OCI-LY3 (cell line): ENCODE measurements at regions not wholly inside any gene's neighbourhood (a gene's known extent, or its start where the extent isn't known, plus 50 kb on each side); places are given as distances from the start of the nearest gene placed in this dataset.

ENCODE experiments used
- H2AFZ ChIP-seq: fragments of 200-600, 300-600 bp; shearing (Covaris generic); 2 replicates; pipeline ENCODE4 v1.6.0; 2014; ENCODE audit warnings: antibody characterized with exemption, low read depth, low read length
- H3K27ac ChIP-seq: fragments of 200-600, 300-600 bp; sonication (generic); 2 replicates; pipeline ENCODE4 v1.5.1; 2014; ENCODE audit warnings: mild to moderate bottlenecking, low read length, moderate library complexity, mixed read lengths
- H3K27me3 ChIP-seq: fragments of 200-600, 300-600 bp; sonication (generic); 2 replicates; pipeline ENCODE4 v1.6.1; 2014; ENCODE audit warnings: low read depth, low read length, mixed read lengths
- H3K36me3 ChIP-seq: fragments of 200-600, 300-600 bp; sonication (generic); replicated peaks from 2 replicates; pipeline ENCODE3; 2014; ENCODE audit warnings: low read depth, low read length, mixed read lengths
- H3K4me1 ChIP-seq: fragments of 300-600, 200-600 bp; sonication (generic); 2 replicates; pipeline ENCODE4 v1.6.1; 2014; ENCODE audit warnings: low read length, mixed read lengths
- H3K4me2 ChIP-seq: fragments of 200-600, 300-600 bp; sonication (generic); 2 replicates; pipeline ENCODE4 v1.6.1; 2014; ENCODE audit warnings: low read length, mixed read lengths
- H3K4me3 ChIP-seq: fragments of 300-600, 200-600 bp; sonication (generic); 2 replicates; pipeline ENCODE4 v1.5.1; 2014; ENCODE audit warnings: antibody characterized with exemption, mild to moderate bottlenecking, low read length, moderate library complexity
- H3K79me2 ChIP-seq: fragments of 300-600, 200-600 bp; shearing (Covaris generic); 2 replicates; pipeline ENCODE4 v1.6.1; 2014; ENCODE audit warnings: mild to moderate bottlenecking, low read length, mixed read lengths
- H3K9ac ChIP-seq: fragments of 300-600, 200-600 bp; shearing (Covaris generic); 2 replicates; pipeline ENCODE4 v1.6.0; 2014; ENCODE audit warnings: mild to moderate bottlenecking, low read length, moderate library complexity
- H3K9me3 ChIP-seq: fragments of 200-600, 300-600 bp; shearing (Covaris generic); 2 replicates; pipeline ENCODE4 v1.6.1; 2014; ENCODE audit warnings: low read length, mixed read lengths; ENCODE audit not compliant: insufficient read depth
- H4K20me1 ChIP-seq: fragments of 200-600, 300-600 bp; sonication (generic); 2 replicates; pipeline ENCODE4 v1.6.1; 2016; ENCODE audit warnings: low read length, mixed read lengths; ENCODE audit not compliant: insufficient read depth
- EZH2phosphoT487 ChIP-seq: fragments of 200-600 bp; shearing (Covaris generic); IDR thresholded peaks from 2 replicates; pipeline ENCODE4 v1.6.1; 2018; ENCODE audit warnings: antibody characterized with exemption, mixed run types, low read depth
- TF ChIP-seq, protein P1 (sequence below): fragments of 200-600, 300-600 bp; sonication (generic); IDR thresholded peaks from 2 replicates; pipeline ENCODE4 v1.5.1; 2014; ENCODE audit warnings: antibody characterized with exemption, low read length, low read depth

DNA sequence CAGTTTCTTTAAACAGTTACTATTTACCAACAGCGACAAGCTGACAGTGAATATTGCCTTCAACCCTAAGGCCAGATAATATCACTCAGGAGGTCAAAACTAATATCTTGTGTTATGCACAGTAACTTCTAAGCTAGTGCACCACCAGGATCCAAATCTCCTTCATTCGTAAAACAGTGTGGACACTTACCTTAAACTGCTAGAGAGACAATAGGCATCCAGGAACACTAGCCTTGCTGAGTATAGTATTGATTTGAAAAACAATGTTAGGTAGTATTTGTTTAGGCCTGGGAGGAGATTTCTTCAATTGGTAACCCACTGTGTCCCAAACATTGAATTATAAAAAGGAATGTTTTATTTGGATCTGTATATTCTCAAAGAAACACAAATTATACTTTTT is 707.9 kb upstream of the UBE2E2 start:
- H3K36me3 ChIP-seq = no peaks in the 10 kb centered on the region
- no peak overlapping the region for H3K4me2 ChIP-seq
- H3K9me3 ChIP-seq = no peaks in the 10 kb centered on the region
- no peak overlapping the region for H3K4me3 ChIP-seq
- H4K20me1 ChIP-seq = no peaks in the 10 kb centered on the region
- H3K27ac ChIP-seq = no peak overlapping the region
- no peaks in the 10 kb centered on the region for H3K79me2 ChIP-seq
- TF ChIP-seq, protein P1, sequence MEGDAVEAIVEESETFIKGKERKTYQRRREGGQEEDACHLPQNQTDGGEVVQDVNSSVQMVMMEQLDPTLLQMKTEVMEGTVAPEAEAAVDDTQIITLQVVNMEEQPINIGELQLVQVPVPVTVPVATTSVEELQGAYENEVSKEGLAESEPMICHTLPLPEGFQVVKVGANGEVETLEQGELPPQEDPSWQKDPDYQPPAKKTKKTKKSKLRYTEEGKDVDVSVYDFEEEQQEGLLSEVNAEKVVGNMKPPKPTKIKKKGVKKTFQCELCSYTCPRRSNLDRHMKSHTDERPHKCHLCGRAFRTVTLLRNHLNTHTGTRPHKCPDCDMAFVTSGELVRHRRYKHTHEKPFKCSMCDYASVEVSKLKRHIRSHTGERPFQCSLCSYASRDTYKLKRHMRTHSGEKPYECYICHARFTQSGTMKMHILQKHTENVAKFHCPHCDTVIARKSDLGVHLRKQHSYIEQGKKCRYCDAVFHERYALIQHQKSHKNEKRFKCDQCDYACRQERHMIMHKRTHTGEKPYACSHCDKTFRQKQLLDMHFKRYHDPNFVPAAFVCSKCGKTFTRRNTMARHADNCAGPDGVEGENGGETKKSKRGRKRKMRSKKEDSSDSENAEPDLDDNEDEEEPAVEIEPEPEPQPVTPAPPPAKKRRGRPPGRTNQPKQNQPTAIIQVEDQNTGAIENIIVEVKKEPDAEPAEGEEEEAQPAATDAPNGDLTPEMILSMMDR = no peak
- TF ChIP-seq EZH2phosphoT487 = no peak
- H2AFZ ChIP-seq = no peak overlapping the region
- H3K9ac ChIP-seq = no peak overlapping the region
- H3K27me3 ChIP-seq = no peaks in the 10 kb centered on the region
- no peaks in the 10 kb centered on the region for H3K4me1 ChIP-seq

DNA sequence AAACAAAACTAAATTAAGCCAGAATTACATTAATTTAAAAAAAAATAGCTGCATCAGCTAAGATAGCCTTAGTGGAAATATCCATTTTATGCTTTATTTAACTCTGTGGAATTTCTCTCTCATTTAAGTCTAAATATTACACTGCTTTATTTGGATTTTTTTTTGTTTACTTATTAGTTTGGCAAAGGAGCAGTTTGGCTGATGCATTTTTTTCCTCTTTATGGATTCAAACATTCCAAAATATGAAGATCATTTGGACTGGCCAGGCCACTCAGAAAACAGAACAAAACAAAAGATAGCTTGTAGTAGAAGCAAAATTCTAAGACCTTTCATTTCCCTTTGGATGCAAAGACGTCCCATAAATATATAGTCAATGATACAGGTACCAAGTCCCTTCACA is 707.3 kb upstream of the UBE2E2 start:
- no peak for TF ChIP-seq EZH2phosphoT487
- TF ChIP-seq, protein P1 = no peak

DNA sequence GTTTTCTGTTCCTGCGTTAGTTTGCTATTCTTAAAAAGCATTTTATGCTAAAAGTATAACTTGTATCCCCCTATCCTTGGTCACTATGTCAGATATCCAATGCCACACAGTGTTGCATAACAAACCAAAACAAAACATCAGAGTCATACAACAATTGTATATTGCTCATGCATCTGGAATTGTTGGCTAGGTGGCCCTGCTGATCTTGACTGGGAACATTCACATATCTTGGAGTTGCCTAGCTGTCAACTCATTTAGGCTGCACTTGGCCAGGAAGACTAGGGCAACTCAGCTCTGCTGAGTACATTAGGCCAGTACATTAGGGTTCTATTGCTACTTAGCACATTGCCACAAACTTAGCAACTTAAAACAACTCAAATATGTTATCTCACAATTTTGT is 706.5 kb upstream of the UBE2E2 start:
- no peak overlapping the region for H2AFZ ChIP-seq
- no peaks in the 10 kb centered on the region for H3K27me3 ChIP-seq
- H3K79me2 ChIP-seq = no peaks in the 10 kb centered on the region
- TF ChIP-seq EZH2phosphoT487 = no peak
- TF ChIP-seq, protein P1 = no peak
- no peaks in the 10 kb centered on the region for H3K4me1 ChIP-seq
- no peaks in the 10 kb centered on the region for H4K20me1 ChIP-seq
- no peak overlapping the region for H3K4me3 ChIP-seq
- H3K27ac ChIP-seq = no peak overlapping the region
- H3K4me2 ChIP-seq = no peak overlapping the region
- H3K9ac ChIP-seq = no peak overlapping the region
- H3K36me3 ChIP-seq = no peaks in the 10 kb centered on the region
- H3K9me3 ChIP-seq = no peaks in the 10 kb centered on the region

More for the DNA sequence above, 707.3 kb upstream of the UBE2E2 start:
- H3K4me2 ChIP-seq = no peak overlapping the region
- no peaks in the 10 kb centered on the region for H3K79me2 ChIP-seq
- no peaks in the 10 kb centered on the region for H3K4me1 ChIP-seq
- no peak overlapping the region for H3K27ac ChIP-seq
- no peaks in the 10 kb centered on the region for H4K20me1 ChIP-seq
- no peak overlapping the region for H2AFZ ChIP-seq
- H3K4me3 ChIP-seq = no peak overlapping the region
- H3K36me3 ChIP-seq = no peaks in the 10 kb centered on the region
- H3K27me3 ChIP-seq = no peaks in the 10 kb centered on the region
- no peak overlapping the region for H3K9ac ChIP-seq
- no peaks in the 10 kb centered on the region for H3K9me3 ChIP-seq

DNA sequence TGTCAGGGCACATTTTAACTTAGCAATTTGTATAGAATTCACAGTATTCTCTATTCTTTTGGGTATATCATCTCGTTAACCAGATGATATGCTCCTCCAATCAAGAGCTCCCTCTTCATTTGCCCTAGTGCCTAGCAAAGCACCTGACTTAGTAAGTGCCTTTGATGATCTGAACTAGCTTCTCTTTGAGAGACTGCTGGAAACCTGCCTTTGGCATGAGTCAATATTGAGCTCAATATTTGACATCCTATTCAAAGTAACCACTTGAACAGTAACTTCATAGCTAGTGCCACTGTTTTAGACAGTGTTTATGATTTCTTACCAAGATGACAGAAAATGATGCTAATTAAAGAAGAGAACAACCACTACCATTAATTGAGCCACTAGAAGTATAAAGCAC is 696.3 kb upstream of the UBE2E2 start:
- Histone ChIP-seq H2AFZ (no peak overlapping the region), H3K4me2 (no peak overlapping the region), H3K27ac (no peak overlapping the region), H3K36me3 (no peaks in the 10 kb centered on the region), H3K4me1 (no peaks in the 10 kb centered on the region), H3K27me3 (no peaks in the 10 kb centered on the region), H3K4me3 (no peak overlapping the region), H4K20me1 (no peaks in the 10 kb centered on the region), H3K9ac (no peak overlapping the region), H3K9me3 (no peaks in the 10 kb centered on the region), H3K79me2 (no peaks in the 10 kb centered on the region)
- TF ChIP-seq EZH2phosphoT487 = no peak
- TF ChIP-seq, protein P1 = no peak
